HG03558 (cell line): ENCODE measurements at regions not wholly inside any gene's neighbourhood (a gene's known extent, or its start where the extent isn't known, plus 50 kb on each side); places are given as distances from the start of the nearest gene placed in this dataset.

Source experiments
- ATAC-seq: cut with Tn5 transposase; IDR thresholded peaks from one replicate; pipeline ENCODE4 v1.9.1; 2021; ENCODE audit warnings: moderate number of reproducible peaks; ENCODE audit not compliant: unreplicated experiment; ENCODE audit errors: extremely low read depth

DNA sequence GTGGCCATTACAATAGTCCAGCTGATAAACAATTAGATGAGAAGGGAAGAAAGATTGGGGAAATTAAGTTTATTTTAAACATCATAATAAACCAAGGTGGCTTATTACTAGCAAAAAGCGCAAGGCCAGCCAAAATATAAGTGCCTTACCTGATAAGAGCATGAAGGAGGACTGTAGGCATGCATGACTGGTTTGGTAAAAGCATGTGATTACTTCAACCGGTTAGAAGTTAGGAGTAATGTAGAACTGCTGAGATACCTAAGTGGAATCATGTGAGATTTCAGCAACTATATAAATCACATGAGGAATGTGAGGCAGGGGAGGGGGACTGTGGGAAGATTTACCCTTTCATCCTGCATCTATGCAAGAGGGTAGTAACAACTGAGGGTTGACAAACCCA, 59.7 kb upstream of the CCDC196 start:
- no peak for ATAC-seq

DNA sequence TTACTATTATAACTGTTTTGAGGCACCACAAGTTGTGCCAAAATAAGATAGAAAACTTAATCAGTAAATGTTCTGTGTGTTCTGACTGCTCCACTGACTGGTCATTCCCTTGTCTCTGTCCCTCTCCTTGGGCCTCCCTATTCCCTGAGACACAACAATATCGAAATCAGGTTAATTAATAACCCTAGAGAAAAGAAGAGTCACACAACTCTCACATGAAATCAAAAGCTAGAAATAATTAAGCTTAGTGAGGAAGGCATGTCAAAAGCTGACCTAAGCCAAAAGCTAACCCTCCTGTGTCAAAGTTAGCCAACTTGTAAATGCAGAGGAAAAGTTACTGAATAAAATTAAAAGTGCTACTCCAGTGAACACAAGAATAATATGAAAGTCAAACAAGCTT, 53.8 kb upstream of the CCDC196 start:
- no peak for ATAC-seq

DNA sequence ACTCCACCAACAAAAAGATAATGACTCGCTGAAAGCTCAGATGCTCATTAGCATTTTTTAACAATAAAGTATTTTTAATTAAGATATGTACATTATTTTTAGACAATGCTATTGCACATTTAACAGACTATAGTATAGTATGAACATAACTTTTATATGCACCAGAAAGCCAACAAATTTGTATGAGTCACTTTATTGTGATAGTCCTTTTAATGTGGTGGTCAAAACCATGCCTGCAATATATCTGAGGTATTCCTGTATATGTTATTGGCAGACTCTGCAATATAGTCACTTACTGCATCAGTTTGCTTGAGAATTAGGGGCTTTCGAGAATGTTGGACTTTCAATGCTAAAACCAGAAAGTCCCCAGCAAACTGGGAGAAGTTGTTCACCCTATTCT, 51.7 kb upstream of the CCDC196 start:
- no peak for ATAC-seq

DNA sequence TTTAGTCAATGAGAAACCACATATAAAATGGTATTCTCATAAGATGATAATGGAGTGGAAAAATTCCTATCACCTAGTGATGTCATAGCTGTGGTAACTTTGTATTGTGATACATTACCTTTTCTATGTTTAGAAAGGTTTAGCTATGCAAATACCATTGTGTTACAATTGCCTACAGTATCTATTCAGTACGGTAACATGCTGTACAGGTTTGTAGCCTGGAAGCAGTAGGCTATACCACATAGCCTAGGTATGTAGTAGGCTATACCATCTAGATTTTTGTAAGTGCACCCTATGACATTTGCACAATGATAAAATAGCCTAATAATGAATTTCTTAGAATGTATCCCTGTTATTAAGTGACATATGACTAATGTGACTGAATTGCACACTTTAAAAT, 50.5 kb upstream of the CCDC196 start:
- ATAC-seq: no peak
